Nephron (organoid): ENCODE measurements at regions not wholly inside any gene's neighbourhood (a gene's known extent, or its start where the extent isn't known, plus 50 kb on each side); places are given as distances from the start of the nearest gene placed in this dataset.
A peak's percentile ranks its signal among the peaks of the same experiment; 100 is the strongest.

Experiments used
- H3K27ac Mint-ChIP-seq, 3 experiments: 2 replicates each; pipeline ENCODE4 v1.8.0; 2020; ENCODE audit warnings: mixed read lengths in 3 of 3, mild to moderate bottlenecking in 2 of 3, moderate library complexity in 1 of 3
- H3K27me3 Mint-ChIP-seq: 2 replicates; pipeline ENCODE4 v1.8.0; 2021; ENCODE audit warnings: low read depth, mild to moderate bottlenecking, moderate library complexity, mixed read lengths
- H3K36me3 Mint-ChIP-seq: 2 replicates; pipeline ENCODE4 v1.8.0; 2020; ENCODE audit warnings: low read depth, mixed read lengths
- H3K4me1 Mint-ChIP-seq: 2 replicates; pipeline ENCODE4 v1.8.0; 2020; ENCODE audit warnings: mixed read lengths
- H3K4me3 Mint-ChIP-seq, 3 experiments: 2 replicates each; pipeline ENCODE4 v1.8.0; 2020; ENCODE audit warnings: mild to moderate bottlenecking in 3 of 3, mixed read lengths in 3 of 3, moderate library complexity in 2 of 3
- H3K9me3 Mint-ChIP-seq: 2 replicates; pipeline ENCODE4 v1.8.0; 2020; ENCODE audit warnings: mixed read lengths
- TF ChIP-seq, protein P1 (sequence below), 3 experiments: fragments of 200-600 bp; sonication (generic); IDR thresholded peaks; one replicate each; pipeline ENCODE4 v1.5.0; 2021; ENCODE audit warnings: antibody characterized with exemption in 3 of 3; ENCODE audit not compliant: unreplicated experiment in 3 of 3

- H3K4me1 Mint-ChIP-seq, result no peaks in the 10 kb centered on the region
- peaks cover 12% of the 10 kb centered on the region for H3K27me3 Mint-ChIP-seq
- no peaks in the 10 kb centered on the region for H3K36me3 Mint-ChIP-seq
- peaks cover 2% of the 10 kb centered on the region for H3K9me3 Mint-ChIP-seq
- TF ChIP-seq, protein P1, sequence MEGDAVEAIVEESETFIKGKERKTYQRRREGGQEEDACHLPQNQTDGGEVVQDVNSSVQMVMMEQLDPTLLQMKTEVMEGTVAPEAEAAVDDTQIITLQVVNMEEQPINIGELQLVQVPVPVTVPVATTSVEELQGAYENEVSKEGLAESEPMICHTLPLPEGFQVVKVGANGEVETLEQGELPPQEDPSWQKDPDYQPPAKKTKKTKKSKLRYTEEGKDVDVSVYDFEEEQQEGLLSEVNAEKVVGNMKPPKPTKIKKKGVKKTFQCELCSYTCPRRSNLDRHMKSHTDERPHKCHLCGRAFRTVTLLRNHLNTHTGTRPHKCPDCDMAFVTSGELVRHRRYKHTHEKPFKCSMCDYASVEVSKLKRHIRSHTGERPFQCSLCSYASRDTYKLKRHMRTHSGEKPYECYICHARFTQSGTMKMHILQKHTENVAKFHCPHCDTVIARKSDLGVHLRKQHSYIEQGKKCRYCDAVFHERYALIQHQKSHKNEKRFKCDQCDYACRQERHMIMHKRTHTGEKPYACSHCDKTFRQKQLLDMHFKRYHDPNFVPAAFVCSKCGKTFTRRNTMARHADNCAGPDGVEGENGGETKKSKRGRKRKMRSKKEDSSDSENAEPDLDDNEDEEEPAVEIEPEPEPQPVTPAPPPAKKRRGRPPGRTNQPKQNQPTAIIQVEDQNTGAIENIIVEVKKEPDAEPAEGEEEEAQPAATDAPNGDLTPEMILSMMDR (IDR thresholded peaks at IDR 0.05; ENCODE audit: unreplicated experiment in 3 of 3), result no peak
- H3K4me3 Mint-ChIP-seq, result no peak overlapping the region
- no peak overlapping the region for H3K27ac Mint-ChIP-seq
Observed at GRCh38 chr12:128057586-128057985, 209.4 kb upstream of the TMEM132C start.

DNA sequence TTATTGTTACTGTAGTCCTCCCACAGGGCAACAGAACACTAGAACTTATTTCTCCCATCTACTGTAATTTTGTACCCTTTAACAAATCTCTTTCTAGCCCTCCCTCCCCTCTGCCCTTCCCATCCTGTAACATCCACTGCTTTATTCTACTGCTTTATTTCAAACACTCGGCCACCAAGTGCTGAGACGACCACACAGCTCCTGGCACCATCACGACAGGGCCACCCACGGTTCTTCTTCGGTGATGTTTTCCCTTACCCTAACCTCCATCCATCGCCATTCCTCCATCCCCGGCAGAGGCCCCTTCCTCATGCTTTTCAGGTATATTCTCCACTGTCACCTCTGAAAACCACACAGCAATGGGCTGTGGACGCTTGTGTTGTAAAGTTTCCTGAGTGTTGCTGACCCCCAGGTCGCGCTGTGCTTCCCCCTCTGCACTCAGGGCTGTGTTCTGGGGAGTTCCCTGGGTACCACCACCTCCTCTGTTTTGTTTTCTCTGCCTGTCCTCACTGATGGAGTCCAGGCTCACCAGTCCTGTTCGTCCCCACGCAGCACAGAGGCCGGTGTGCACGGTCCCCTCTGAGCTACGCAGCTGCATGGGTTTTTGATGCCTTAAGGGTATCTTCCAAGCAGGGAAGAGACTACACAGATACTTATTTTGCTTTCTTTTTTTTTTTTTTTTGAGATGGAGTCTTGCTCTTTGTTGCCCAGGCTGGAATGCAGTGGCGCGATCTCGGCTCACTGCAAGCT is 207.2 kb upstream of the TMEM132C start:
- Mint-ChIP-seq H3K27ac (no peak overlapping the region), H3K4me1 (no peaks in the 10 kb centered on the region), H3K9me3 (peaks cover 5% of the 10 kb centered on the region), H3K36me3 (no peaks in the 10 kb centered on the region), H3K27me3 (peaks cover 12% of the 10 kb centered on the region), H3K4me3 (no peak overlapping the region)
- TF ChIP-seq, protein P1 (IDR thresholded peaks at IDR 0.05; ENCODE audit: unreplicated experiment in 3 of 3), result no peak

DNA sequence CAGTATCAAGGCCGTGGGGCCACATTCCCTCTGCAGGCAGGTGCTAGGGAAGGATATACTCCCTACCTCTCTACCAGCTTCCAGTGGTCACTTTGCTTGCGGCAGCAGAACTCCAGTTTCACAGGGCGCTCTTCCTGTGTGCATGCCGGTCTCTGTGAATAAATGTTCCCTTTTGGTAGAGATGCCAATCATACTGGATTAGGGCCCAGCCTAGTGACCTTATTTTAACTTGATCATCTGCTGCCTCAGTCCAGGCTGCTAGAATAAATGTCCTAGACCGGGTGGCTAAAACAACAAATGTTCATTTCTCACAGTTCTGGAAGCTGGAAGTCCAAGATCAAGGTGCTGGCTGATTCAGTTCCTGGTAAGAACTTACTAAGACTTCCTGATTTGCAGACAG is 198.8 kb upstream of the TMEM132C start:
- H3K27me3 Mint-ChIP-seq, result no peaks in the 10 kb centered on the region
- H3K36me3 Mint-ChIP-seq, result no peaks in the 10 kb centered on the region
- H3K4me3 Mint-ChIP-seq, result no peak overlapping the region
- H3K27ac Mint-ChIP-seq, result no peak overlapping the region
- H3K4me1 Mint-ChIP-seq, result no peaks in the 10 kb centered on the region
- peaks cover 2% of the 10 kb centered on the region for H3K9me3 Mint-ChIP-seq
- TF ChIP-seq, protein P1 (IDR thresholded peaks at IDR 0.05; ENCODE audit: unreplicated experiment in 3 of 3), result no peak

DNA sequence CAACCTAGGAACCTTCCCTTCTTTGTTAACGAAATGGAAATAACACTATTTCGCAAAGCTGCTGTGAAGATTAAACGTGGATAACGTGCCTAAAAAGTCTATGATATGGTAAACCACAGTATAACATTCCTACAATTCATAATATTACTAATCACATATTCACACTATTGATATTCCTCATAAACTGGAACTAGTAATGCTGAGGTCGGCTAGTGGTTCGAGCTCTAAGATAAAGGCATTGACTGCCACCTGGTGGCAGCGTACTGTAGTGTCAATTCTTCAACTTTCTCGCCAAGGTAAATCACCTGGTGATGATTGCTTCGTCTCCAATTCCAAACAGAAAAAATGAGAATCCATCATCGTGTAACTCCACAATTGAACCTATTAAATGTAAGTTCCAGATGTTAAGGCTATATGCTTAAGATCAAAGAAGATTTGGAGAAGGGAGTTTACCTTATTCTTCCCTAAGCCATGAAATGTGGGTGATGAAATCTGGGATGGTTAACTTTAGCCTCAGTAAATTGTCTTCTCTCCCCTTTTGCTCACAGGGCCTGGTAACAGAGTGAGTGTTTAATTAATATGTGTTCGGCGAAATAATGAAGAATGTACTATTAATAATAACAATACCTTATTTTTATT is 197.5 kb upstream of the TMEM132C start:
- H3K9me3 Mint-ChIP-seq, result no peaks in the 10 kb centered on the region
- no peak overlapping the region for H3K27ac Mint-ChIP-seq
- H3K4me3 Mint-ChIP-seq, result no peak overlapping the region
- H3K27me3 Mint-ChIP-seq, result no peaks in the 10 kb centered on the region
- TF ChIP-seq, protein P1 (IDR thresholded peaks at IDR 0.05; ENCODE audit: unreplicated experiment in 3 of 3), result peak; percentile 62 to 82 (median 67)
- H3K36me3 Mint-ChIP-seq, result no peaks in the 10 kb centered on the region
- no peaks in the 10 kb centered on the region for H3K4me1 Mint-ChIP-seq

DNA sequence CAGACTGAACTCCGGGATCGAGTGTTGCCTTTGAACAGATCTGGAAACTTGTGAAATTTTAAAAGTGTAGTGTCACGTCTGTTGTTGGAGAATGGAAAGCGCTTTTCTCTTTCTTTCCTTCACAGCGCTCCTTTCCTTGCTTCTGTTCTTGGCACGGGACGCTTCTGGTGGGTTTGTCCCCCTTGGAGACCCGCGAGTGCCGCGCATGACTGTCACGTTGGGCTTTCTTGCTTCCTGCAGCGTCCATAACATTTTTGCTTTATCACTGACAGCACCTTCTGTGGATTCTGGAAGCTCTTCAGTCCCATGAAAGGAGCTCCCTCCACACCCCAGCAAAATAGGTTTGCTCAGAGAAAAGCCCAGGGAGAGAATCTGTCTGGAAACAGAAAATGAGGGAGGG is 193.0 kb upstream of the TMEM132C start:
- Mint-ChIP-seq H3K4me1 (peaks cover 9% of the 10 kb centered on the region), H3K27ac (no peak overlapping the region), H3K36me3 (no peaks in the 10 kb centered on the region), H3K27me3 (peaks cover 17% of the 10 kb centered on the region), H3K9me3 (peaks cover 10% of the 10 kb centered on the region), H3K4me3 (no peak overlapping the region)
- TF ChIP-seq, protein P1 (IDR thresholded peaks at IDR 0.05; ENCODE audit: unreplicated experiment in 3 of 3), result no peak

DNA sequence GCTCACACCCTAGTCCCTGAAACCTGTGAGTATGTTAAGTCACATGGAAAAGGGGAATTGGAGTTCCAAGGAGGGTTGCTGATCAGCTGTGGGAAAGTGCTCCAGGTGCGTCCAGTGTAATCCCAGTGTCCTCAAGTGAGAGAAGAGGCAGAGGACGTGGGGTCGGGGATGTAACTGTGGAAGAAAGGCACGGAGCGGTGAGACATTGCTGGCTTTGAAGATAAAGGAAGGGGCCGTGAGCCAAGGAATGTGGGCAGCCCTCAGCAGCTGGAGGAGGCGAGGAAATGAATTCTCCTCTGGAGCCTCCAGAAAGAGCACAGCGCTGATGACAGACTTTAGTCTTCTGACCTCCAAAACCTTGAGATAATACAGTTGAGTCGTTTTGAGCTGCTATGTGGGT is 191.6 kb upstream of the TMEM132C start:
- TF ChIP-seq, protein P1 (IDR thresholded peaks at IDR 0.05; ENCODE audit: unreplicated experiment in 3 of 3), result no peak
- H3K36me3 Mint-ChIP-seq, result no peaks in the 10 kb centered on the region
- H3K27ac Mint-ChIP-seq, result no peak overlapping the region
- H3K4me1 Mint-ChIP-seq, result peaks cover 9% of the 10 kb centered on the region
- no peak overlapping the region for H3K4me3 Mint-ChIP-seq
- H3K27me3 Mint-ChIP-seq, result peaks cover 17% of the 10 kb centered on the region
- peaks cover 10% of the 10 kb centered on the region for H3K9me3 Mint-ChIP-seq
